GDM1 (cell line): ENCODE measurements at regions not wholly inside any gene's neighbourhood (a gene's known extent, or its start where the extent isn't known, plus 50 kb on each side); places are given as distances from the start of the nearest gene placed in this dataset.
"Not testable (repeated sequence)": the region's sequence is repeated elsewhere in the genome, so short reads cannot be mapped to it uniquely, and the experiment has no call there.

Experiments
- DNase-seq: peaks from one replicate; lab custom pipeline; 2025; lab: John Stamatoyannopoulos, UW

DNA sequence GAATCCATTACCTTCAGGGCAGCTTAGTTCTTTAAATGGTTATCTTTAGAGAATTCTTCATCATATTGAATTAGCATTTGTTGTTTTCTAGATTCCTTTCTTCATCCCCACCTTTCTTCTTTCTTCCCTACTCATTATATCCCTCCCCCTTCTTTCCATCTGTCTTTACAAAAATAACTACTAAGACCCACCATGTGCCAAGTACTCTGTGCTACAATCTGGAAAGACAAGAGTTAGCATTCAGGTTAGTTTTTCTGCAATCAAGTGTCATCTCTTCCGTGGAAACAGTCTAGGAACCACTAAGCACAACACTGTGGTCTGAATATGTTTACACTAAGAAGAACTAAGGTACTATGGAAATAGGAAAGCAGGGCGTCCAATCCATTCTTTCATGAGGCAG, 897.4 kb upstream of the TENM4 start:
- DNase-seq: no peak

DNA sequence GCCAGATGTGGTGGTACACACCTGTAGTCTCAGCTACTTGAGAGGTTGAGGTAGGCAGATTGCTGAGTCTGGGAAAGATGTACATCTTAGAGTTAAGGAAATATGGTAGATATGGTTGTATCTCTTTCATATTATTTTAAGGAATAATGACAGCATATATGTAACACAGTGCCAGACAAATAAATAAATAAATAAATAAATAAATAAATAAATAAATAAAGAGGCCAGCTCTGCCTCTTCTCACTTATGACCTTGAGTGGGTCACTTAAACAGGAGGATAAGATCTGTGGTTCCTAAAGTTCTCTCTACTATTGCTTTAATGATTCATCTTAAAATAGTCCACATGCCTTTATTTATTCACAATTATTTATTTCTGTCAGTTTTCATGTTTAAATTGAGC, 890.9 kb upstream of the TENM4 start:
- DNase-seq: no peak

DNA sequence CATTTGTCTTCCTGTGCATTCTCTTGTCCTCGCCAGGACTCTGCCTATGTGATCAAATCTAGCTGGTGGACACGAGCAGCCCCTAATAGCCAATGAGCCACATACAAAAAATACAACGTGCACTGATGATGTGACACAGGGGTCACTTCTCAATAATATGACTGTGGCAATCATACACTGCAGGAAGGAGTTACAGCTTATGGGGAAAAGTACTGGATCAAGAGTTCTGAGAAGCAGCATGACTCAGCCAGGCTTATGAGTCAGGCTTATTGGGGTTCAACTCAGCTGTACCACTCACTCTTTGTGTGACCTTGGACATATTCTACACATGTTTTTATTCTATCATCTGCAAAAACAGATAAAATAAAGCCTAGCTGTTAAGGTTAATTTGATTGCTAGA, 889.4 kb upstream of the TENM4 start:
- no peak for DNase-seq

DNA sequence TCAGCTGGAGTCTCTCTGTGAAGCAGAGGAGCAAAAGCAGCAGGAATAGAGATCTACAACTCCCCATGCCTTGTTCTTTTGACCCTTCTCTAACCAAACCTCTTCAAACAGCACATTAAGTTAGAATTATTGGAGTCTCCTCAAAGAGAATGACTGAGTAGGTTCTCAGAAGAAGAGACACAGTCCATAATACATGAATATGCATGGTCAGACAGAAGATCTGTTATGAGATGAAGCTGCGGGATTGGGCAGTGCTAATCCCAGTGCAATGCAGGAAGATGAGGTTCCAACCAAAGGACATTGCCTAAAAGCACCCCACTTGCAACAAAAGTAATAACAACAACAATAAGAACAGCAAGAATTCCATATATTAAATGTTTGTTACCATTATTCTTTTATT, 887.9 kb upstream of the TENM4 start:
- DNase-seq: no peak

DNA sequence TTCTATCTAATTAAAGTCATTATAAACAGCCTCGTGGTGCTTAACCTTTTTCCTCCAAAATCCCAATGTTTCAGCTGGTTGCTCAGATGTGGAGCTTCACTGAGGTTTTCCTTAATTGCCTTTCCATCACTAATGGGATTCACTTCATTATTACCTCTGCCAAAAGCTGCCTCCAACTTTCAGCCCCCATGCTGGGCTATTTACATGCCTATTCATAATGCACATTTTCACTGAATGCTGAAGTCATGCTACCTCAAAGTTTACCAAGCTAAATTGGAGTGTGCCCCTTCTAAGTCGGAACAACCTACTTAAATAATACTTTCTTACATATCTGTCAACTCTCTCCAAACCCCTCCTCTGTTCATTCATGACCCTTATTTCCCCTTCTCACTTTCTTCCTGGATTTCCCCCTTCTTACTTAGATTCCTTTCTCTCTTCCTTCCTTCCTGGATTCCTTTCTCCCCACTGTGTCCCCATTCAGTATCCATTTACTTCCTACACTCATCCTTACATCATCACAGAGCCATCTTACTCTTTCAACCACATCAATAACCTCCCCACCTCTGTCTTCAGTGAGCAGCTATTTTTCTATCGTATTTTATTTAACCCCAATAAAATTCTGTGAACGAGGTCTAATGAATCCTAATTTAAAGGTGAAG, 887.3 kb upstream of the TENM4 start:
- DNase-seq: no peak

DNA sequence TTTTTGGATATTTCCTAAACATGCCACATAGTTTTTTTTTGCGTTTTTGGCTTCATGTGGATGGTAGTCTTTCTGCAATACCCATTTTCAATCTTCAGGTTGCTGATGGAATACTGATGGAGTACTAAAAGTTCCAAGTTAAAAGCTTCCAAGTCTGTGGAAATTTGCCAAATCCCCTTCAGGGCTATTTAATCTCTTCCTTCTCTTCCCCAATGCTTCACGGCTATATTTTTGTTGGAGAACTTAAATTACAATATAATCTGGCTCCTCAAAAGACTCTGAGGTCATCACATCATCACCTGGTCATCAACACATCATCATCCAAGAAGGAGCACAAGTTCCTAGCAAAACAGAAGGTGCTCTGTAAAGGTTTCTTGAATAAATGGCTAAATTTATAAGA, 881.0 kb upstream of the TENM4 start:
- DNase-seq: no peak

DNA sequence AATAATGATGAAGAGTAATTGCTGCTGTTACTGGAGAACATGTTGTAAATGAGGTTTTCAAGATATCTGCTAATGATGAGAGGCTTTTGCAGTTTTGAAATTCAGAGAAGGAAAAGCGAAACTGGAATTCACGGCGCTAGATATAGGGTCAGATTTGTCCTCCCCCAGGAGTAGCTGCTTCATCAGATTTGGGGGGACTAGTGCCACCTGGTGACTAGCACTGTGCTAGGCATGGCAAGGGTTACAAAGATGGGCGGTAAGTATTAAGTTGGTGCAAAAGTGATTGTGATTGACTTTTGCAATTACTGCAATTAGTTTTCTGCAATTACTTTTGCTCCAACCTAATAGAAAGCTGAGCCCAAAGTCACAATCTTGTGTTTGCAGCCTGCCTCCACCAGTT, 879.9 kb upstream of the TENM4 start:
- DNase-seq: no peak

DNA sequence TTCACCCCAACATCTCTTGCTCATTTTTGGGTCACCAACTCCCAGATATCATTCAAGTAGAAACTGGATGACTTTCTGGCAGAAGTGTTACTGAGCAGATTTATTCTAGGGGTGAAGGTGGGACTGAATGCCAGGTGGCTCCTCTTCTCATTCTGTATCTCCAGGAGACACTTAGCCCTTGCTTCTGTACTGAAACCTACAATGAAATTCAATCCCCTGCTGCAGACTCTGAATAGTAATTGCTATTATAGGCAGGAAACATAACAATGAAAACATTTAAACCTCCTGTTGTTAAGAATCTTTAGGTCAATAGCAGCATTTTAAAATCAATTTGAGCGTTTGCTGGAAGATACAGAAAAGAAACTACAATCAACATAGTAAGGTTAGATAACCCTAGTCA, 879.4 kb upstream of the TENM4 start:
- no peak for DNase-seq

DNA sequence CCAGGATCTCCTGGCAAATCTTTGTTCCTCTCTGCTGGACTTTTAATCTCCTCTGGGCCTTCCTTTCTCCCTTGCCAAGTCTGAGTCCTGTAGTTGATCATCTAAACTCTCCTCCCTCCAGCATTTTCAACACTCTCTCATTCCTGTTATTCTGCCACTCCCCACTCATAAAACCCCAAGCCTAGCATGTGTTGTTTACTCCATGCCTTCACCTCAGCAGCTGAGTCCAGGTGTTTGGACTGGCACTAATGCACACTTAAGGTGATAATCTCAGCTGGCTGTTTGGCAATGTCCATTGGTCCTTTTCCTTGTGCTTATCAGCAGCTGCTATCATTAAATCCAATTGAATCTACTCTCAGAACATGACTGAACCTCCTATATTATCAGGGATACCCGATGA, 876.8 kb upstream of the TENM4 start:
- no peak for DNase-seq

DNA sequence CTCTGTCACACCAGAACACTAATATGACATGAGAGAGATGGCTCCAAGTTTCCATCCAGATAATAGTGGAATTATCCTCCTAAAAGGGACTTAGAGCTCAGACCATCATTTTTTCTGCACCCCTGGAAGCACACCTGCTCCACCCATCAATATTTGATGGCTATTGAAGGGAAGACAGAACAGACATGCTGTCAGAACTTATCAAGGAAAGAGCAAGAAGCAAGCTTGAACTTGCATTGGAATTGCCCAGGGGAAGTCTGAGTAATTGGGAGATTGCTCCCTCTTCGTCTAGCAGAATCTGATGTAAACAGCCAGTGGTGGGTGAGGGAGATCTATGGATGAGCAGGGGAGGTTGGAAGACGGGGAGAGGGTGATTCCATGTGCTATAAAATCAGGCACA, 874.4 kb upstream of the TENM4 start:
- no peak for DNase-seq

DNA sequence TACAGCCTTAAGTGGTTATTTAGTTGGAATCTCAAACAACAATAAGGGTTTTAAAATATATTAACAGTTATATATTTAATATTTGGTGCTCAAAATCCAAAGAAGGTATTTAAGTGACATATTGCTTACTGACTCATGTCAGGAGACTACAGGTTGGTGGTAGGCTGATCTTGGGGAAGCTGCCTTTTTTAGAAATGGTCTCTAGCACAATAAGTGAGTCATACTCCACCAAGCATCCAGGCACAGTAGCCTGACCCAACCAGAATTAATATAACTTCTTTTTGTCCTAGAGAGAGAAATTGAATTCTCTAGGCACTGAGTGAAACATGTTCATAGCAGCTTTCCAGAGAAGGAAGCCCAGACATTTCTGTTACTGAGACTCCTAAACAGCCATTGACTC, 868.5 kb upstream of the TENM4 start:
- no peak for DNase-seq

DNA sequence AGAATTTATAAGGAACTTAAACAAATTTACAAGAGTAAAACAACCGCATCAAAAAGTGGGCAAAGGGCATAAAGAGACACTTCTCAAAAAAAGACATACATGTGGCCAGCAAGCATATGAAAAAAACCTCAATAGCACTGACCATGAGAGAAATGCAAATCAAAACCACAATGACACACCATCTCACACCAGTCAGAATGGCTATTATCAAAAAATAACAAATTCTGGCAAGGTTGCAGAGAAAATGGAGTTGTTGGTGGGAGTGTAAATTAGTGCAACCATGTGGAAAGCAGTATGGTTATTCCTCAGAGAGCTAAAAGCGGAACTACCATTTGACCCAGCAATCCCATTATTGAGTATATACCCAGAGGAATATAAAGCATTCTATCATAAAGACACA, 866.8 kb upstream of the TENM4 start:
- no peak for DNase-seq

DNA sequence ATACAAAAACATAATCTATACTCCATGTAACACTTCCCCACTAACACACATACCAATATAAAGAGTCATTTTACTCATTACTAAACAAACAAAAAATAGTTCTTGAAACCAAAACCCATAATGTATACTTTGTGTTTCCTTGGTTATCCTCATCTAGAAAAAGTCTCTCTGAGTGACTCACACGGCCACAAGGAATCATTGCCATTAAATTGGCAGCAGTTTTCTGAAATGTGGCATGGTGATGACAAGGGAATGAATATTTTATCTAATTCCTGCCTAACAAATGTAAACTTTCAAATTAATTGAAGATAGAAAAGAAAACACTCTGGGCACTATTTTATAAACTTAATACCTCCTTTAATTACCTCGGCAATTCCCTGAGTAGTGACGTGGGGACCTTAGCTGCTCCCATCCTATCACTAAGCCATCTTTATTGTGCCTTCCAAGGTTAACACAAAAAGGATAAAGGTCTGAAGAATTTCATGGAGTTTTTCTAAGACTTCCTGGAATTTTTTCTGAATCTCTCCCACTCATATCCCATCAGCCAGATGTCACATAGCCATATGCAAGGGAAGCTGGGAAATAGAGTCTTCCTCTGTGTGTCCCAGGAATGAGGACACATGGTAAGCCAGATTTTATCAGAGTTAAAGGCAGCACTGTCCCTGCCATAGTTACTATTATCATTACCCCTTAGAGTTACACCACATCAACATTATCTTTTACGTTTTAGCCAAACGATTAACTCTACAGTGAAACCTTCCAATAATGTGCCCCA, 857.2 kb upstream of the TENM4 start:
- no peak for DNase-seq

DNA sequence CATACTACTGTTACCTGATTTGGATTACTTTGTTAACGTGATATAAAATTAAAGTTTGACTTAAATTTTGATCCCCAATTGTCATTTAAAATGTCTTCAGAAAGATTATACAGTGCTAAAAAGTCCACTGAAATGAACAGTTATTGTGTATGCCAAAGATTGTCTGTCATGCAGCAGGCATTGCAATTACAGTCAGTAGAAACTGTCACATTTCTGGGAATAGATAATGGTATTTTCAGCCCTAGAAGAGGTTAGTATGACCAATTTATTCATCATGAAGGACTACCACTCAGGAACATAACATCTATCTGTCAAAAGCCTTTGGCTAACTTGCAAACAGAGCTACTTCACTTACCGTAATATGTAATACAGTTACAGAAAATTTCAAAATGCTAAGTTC, 852.5 kb upstream of the TENM4 start:
- DNase-seq: no peak

DNA sequence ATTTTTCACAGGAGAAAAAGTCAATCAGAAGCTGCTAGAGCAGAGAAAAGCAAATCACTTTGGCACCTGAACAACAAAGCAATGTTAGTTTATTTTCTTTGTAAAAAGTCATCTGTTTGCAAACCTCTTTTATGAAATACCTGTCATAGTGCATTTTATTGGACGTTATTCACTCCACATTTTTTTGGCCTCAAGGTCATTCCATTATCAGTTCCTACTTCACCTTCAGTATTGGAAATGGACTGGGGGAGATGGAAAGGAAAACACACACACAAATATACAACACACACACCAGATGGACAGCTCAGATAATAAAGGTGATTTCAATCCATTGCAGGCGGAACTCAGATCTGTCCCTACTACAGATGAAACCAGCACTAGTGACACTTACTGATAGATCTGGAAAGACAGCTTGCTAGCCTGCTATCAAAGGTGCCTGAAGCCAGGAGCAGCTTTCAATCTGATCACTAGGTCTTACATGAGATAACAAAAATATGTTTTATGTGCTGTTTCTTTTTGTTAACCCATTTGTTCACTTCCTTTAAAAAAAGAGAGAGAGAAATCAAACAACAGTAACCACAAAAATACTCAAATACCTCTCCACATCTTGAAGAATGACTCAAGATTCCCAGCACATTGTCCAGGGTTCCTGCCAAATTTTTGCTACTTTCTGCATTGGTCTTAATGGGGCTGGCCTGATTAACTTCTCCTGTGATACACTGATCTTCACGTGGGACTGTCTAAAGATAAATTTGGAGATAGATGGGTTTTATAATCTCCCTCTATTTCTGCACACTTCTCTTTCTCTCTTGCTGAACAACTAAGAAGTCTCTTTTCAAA, 844.3 kb upstream of the TENM4 start:
- no peak for DNase-seq

DNA sequence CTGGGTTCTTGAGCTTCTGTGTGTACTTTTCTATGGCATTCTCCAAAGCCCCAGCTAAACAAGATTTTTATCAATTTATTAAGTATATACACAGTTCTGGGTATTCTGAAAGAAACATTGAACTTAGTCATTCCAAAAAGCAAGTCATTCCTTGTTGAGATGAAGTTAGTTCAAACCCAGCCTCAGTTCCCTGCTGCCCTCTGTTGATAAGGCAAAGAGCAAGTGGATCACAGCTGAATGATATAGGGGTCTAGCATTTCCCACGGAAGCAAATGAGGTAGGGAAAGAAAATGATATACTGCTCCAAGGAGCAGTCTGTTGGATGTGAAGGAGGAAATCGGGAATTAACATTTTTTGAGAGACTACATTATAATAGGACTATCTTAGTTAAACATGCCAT, 841.8 kb upstream of the TENM4 start:
- no peak for DNase-seq

DNA sequence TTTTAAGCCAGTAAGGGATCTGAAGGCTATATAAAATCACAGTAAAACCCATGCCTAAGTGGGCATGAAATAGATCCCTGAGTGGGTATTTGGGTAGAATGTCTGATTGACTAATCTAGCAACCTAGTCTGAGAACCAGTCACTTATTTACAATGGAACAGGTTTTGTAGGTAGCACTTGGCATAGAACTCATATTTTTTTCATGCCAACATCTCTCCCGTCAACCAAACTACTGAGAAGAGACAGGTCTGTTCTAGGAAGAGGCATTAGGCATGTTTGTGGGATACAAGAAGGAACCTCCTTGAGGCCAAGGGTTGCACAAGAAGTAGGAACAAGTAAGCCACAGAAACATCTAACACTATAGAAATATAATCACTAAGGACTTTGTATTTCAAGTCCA, 840.4 kb upstream of the TENM4 start:
- no peak for DNase-seq

DNA sequence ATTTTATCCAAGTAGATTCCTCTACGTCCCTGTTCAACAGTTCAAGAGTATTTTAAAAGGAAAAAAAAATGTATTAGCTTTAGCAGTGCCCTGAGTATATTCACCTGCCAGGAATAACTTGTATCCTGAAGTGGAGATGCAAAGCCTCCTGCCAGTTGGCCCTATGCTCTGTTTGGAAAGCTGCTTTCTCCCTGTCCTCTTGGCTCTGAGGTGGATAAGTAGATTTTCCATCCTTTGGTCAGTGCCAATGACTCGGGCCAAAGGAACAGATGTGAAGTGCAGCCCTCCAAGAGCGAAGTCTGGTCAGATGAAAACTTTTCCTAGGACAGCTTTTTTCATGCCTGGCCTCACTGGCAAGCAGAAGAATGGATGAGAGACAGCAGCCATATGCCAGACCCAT, 839.9 kb upstream of the TENM4 start:
- no peak for DNase-seq

DNA sequence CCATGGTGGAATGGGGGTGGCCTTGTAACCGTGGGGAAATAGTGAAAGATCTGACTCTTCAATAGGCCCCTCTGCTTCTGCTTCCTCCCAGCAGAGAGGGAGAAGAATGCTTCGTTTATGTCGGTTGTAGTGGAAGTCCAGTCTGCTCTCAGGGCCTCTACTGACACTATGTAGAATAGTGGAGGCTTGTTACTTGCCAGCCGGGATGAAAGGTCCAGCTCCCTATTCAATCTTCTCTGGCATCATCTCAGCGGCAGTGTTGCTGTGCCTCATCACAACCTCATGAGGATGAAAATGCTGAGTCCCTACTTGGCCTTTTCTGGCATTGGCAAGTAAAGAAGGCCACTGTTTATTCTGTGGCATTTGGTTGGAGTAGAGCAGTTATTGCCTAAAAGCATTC, 820.9 kb upstream of the TENM4 start:
- no peak for DNase-seq

DNA sequence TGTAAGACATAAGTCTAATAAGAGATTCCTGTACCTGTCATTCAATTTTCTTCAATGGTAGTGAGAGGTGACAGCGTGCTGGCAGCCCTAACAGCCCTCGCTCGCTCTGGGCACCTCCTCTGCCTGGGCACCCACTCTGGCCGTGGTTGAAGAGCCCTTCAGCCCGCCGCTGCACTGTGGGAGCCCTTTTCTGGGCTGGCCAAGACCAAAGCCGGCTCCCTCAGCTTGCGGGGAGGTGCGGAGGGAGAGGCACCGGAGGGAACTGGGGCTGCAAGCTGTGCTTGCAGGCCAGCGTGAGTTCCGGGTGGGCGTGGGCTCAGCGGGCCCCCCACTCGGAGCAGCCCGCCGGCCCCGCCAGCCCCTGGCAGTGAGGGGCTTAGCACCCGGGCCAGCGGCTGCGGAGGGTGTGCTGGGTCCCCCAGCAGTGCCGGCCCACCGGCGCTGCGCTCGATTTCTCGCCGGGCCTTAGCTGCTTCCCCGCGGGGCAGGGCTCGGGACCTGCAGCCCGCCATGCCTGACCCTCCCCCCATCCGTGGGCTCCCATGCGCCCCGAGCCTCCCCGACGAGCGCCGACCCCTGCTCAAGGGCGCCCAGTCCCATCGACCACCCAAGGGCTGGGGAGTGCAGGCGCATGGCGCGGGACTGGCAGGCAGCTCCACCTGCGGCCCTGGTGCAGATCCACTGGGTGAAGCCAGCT, 816.6 kb upstream of the TENM4 start:
- not testable (repeated sequence) for DNase-seq

DNA sequence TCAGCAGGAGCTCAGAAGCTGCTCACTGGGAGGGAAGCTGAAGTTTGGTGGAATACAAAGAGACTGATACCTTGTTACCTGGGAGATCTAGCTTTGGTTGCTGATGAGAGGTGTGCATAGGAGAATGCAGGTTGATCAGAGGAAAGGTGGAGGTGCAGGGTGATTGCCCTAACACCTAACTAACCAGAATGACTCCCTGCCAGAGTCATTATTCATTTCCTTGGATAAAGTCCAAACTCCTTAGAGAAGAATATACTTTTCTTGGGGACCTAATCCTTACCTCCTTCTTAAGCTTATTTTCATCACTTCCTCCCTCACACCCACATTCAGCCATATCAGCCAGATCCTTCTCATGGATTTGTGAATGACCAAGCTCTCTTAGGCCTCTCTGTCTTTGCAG, 814.2 kb upstream of the TENM4 start:
- DNase-seq: no peak

DNA sequence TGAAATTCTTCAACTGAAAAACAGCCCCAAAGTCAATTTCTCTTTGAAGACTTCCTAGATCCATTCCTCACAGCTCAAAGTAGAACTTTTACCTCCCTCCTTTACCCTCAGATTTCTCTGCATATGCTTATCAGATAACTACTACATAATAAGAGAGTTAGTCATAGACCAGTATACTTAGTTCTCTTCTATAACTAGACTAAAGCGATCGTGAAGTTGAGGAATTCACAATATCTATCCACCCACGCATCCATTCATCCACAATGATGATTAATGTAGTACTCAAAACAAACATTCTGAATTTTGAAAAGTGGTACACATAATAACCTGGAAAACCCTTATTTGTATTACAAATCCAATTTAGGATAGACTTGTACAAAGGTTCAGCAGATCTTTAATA, 800.9 kb upstream of the TENM4 start:
- DNase-seq: no peak

DNA sequence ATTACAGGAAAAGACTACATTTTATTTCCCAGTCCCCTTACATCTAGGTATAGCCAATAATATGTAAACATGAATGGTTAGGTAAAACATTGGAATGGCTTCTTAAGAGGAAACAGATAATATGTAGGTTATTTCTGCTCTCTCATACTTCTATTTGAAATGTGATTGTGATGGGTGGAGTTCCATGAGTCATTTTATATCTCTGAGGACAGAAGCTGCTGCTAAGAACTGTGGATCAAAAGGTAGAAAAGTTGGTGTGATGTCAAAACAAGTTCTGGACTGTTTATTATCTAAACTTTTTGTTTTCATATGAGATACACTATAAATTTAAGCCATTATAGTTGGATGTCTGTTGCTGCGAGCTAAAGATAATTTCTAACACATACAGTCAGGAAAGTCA, 799.4 kb upstream of the TENM4 start:
- DNase-seq: no peak
